ENCODE measurements at regions not wholly inside any gene's neighbourhood (a gene's known extent, or its start where the extent isn't known, plus 50 kb on each side); places are given as distances from the start of the nearest gene placed in this dataset.

- TF ChIP-seq PHF8 (conservative IDR thresholded peaks at IDR 0.05; ENCODE audit: low read depth, low read length) (no peak), BACH1 (IDR thresholded peaks at IDR 0.05; ENCODE audit: low read length) (no peak), CTBP2 (IDR thresholded peaks at IDR 0.05; ENCODE audit: borderline replicate concordance, insufficient read depth, insufficient read length, low read length) (no peak), TEAD4 (IDR thresholded peaks at IDR 0.05; ENCODE audit: low read depth, low read length) (no peak), NRF1 (IDR thresholded peaks at IDR 0.05; ENCODE audit: low read depth, low read length) (no peak)
Measured at GRCh38 chr2:234680688-234681619, 184.1 kb upstream of the ARL4C start (continued).
